SIG-M5 (cell line): ENCODE measurements at regions not wholly inside any gene's neighbourhood (a gene's known extent, or its start where the extent isn't known, plus 50 kb on each side); places are given as distances from the start of the nearest gene placed in this dataset.
"Not testable (repeated sequence)": the region's sequence is repeated elsewhere in the genome, so short reads cannot be mapped to it uniquely, and the experiment has no call there.

Experiments used
- DNase-seq: peaks from one replicate; lab custom pipeline; 2025; lab: John Stamatoyannopoulos, UW

DNA sequence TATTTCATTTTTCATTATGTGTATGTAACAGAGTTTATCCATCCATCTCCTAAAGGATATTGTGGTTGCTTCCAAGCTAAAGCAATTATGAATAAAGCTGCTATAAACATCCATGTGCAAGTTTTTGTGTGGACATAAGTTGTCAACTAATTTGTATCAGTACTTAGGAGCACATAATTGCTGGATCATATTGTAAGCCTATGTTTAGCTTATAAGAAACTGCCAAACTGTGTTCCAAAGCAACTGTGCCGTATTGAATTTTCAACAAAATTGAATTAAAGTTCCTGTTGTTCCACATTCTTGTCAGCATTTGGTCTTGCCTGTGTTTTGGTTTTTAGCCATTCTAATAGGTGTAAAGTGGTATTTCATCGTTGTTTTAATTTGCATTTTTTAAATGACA is 416.9 kb downstream of the SLC6A15 start:
- no peak for DNase-seq

DNA sequence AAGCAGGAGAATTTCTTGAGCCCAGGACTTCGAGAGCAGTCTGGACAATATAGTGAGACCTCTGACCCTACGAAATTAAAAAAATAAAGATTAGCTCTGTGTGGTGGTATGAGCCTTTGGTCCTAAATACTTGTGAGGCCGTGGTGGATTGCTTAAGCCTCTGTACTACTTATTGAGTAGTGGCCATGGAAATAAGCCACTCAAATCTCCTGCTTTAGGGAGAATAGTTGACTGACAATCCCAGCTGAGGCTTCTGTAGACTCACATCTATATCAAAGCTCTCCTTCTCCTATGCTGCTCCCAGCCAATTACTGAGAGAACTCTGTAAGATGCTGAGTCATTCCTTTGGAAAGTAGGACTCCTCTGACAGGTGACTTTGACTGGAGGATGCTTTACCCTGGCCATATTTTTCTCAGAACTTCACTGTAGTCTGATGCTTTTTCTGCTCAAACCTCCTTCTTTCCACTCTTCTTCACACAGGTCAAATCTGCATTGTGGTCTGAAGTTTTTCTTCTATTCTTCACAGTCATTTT is 420.2 kb downstream of the SLC6A15 start:
- no peak for DNase-seq

DNA sequence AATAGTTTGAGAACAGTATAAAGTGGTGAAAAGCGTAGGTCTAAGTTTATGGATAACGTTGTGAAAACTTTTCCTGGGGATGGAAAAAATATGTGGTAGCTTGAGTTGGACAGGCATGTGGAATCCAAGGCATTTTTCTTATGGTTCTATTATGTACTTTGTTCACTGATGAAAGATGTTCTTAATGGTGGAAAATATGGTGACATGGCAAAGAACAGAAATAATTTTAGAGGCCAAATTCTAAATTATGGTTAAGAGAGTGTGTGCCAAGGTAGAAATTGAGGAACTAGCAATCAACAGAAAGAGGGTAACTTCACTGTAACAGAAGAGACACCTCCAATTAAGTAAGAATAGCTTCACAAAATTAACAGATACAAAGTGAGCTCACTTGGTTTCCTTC is 427.8 kb downstream of the SLC6A15 start:
- no peak for DNase-seq

DNA sequence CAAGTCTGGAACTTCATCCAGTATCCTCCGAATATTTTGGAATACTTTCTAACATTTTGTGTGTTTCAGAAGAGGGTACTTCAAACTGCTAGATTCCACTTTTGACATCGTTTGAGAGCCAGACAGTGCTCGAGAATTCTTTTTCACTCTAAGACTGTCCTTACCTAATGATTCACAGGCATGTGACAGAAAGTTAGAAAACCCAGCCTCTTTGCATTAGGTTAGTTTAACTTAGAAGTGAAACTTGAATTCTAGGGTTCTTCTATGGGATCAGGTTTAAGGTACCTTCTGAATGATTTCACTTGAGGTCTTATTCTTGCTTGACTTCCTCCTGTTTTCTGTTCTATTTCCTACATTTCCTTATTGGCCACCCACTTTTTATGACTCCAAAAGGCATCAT is 431.8 kb downstream of the SLC6A15 start:
- no peak for DNase-seq

DNA sequence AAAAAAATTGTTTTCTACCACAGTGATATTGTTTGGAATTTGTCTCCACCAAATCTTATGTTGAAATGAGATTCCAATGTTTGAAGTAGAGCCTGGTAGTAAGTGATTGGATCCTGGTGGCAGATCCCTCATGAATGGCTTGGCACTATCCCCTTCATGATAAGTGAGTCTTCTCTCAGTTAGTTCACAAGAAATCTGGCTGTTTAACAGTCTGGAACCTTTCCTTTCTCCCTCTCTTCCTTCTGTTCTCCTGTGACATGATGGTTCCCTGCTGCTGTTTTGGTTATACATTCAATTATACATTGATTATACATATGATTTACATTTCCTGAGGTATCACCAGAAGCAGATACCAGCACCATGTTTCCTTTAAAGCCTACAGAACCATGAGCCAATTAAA is 442.2 kb downstream of the SLC6A15 start:
- no peak for DNase-seq

DNA sequence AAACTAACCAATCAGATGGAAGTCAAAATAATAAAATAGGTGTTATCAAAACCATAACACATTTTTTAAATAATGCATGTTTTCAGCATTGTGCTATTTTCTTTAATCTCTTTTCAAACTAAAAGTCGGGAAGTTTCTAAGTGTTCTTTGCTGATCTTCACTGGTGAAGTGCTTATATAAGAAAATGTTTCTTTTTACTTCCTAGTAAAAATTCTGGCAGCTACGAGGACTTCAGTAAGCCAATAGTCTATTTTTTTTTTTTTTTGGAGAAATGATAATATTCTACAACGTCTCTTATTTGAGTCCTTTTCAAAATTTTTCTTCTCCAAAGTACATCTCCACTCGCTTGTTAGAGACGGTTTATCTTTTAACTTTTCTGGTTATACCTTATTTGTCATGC is 448.0 kb downstream of the SLC6A15 start:
- no peak for DNase-seq

DNA sequence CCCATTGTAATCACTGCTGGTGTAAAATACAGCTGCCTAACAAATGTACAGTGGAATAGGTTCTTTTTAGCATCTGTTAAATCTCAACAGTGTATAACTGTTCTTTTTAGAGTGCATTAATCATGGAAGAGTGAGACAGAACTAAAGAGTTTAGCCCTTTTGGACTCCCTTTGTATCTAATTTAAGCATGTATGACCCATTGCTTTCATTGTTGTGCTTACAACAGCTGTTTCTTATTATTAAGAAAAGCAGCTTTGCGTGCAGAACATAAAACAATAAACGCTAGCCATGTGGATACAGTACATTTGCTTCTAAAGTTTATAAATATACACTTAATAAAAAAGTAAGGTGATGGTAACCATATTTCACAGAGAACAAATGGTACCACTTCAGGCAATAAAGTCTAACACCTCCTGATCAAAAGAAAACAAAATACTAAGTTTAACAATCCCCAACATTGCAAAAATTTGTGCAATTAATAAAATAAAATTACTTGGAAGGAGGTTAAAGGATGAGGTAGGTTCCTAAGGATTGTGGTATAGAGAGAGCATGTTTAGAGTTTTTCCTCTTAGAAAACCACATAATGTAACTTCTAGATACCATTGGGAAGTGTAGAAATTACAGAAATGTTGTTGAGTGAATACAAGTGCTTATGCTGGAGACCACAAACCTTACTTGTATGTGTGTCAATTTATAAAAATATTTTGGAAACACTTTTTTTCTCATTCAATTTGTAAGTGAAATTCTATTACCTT is 448.7 kb downstream of the SLC6A15 start:
- DNase-seq: no peak

DNA sequence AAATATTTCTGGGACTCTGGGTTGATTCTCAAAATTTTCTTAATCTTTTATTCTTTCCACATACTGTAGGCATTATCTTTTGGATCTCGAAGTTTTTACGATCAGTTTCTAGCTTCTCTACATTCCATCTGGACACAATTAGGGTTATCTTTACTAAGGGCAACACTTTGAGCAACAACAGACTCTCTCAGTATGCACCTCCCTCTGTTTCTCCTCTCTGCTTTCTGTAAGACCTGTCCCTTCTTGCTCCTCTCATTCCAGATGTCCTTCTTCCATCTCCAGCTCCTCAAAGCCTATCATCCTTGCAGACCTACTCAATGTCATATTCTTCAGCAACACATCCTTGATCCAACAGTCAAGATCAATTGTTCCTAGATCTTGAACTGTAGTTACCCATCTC is 457.0 kb downstream of the SLC6A15 start:
- DNase-seq: no peak

DNA sequence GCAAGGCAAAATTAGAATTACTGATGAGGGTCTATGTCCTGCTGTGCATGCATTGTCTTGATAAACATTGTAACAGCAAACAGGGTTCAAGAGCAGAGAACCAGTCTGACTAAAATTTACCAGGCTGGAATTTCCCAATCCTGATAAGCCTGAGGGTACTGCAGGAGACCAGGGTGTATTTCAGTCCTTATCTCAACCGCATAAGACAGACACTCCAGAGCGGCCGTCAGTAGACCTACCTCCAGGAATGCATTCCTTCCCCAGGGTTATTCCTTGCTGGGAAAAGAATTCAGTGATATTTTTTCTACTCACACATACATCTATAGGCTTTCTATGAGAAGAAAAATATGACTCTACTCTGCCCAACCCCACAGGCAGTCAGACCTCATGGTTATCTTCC is 466.1 kb downstream of the SLC6A15 start:
- not testable (repeated sequence) for DNase-seq

DNA sequence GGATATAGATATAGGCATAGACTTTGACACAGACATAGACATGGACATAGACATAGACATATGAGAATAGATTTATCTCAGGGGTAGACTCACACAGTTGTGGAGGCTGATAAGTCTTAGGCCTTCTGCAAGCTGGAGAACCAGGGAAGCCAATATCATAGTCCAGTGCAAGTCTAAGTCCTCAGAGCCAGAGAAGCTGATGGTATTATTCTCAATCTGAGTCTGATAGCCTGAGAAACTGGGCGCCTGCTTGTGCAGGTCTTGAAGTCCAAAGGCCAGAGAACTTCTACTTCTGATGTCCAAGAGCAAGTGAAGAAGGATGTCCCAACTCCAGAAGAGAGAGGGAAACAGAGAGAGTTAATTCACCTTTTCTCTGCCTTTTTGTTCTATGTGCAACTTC is 476.5 kb downstream of the SLC6A15 start:
- no peak for DNase-seq

DNA sequence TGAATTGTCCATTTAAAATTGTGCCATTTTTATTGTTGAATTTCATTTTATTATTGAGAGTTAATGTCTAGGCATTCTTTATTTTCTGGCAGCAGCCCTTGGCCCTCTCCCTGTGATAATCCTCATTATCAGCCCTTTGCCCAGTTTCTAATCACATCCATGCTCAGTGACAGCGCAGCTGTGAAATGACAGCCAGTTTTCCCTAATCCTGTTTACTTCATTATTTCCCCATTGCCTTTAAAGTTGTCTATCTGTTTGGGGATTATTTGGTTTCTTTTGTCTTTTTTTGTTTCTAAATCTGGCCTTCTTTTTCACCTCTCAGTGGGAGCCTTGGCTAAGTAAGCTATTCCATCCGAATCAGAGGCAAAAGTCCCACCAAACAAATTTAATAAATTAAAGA is 476.9 kb downstream of the SLC6A15 start:
- DNase-seq: no peak

DNA sequence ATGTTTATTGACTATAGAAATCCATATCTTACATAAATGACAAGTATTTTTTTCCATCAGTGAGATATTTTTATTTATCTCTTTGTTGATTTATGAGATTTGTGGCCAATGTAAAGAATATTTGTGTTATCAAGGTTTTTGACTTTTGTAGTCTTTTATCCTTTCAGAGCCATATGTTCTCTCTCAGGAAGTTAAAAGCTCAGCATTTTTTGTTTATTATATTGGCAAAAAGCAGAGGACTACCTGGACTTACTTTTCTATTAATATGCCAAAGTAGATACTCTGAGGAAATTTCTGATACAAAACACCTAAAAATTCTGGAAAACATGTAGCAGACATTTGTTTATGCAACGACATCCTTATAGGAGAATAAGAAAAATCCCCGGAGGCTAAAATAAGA is 490.3 kb downstream of the SLC6A15 start:
- DNase-seq: no peak

DNA sequence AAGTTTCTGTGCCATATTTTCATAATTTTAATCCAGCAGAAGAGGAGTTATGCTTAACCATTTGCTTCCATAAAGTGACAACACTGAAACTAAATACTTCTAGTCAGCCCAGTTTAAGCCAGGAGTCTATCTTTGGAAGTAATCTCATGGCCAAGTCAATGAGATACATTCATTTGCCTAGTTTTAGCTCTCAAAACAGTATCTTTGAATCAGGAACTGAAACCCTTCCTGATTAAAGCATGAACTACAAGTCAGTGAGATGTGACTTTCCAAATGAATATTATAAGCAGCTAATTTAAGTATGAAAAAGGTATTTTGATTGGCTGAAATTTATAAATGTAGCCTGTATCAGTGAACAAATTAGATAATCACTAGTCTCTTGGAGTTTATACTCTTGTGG is 491.5 kb downstream of the SLC6A15 start:
- DNase-seq: no peak

DNA sequence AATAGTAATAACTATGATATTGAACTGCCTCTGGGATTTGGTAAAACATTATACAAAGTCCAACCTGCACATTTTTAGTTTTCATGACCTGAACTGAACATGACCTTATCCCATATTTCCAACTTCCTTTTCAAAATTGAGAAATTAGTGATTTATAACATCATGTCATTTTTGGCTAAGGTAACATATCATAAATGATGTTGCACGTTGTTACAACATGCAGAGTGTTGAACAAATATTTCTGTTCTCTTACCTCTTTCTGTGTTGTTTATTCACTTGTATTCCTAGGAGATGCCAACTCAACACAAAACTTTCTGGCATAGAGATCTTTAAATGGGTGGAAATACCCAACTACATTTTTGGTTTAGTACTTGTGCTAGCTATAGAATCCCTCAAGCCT is 496.0 kb downstream of the SLC6A15 start:
- no peak for DNase-seq

DNA sequence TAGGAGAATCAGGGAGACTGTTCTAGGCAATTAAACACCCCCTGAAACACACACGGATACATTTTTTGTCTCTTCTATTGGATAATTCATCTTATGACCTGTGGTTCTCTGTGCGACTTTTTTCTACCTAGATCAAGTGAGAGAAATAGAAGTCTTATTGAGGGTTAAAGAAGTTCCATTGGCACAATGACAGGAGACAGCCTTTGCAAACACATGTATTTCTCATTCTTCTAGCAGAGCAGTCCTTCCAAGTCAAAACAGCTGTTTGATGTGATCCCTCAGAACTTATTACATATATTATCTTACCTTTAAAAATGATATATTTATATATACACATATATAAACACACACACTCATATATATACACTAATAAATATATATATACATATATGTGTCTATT is 496.7 kb downstream of the SLC6A15 start:
- DNase-seq: no peak

DNA sequence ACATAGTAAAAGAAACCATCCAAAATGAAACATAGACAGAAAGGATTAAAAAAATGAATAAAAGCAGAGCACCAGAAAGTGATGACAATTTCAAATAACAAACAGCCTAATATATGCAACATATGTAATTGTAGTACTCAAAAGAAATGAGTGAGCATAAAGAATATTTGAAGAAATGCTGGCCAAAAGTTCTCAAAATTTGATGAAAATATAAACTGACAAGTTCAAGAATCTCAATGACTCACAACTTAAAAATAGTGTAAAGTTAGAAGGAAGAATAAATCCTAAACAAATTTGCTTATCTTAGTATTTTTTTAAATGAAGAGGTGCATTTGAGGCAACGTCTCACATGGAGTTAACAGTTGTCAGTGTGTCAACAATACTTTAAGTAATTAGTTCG is 498.9 kb downstream of the SLC6A15 start:
- no peak for DNase-seq

DNA sequence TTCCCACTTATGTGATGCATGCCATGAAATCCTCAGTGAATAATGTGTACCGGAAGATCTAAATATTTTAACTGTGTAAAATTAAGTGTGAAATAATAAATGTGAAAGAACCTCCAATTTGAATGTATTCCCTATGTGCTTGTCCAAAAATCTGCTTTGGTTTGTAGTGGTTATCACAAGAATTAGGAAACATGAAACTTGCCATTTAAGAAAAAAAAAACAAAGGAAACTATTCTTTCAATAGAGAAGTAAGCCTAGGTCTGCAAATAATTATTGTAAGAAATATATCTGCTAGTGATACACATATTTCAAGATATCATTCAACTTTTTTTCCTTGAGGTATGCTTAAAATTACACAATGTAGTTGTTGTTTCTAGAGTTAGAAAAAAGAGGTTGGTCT is 500.4 kb downstream of the SLC6A15 start:
- no peak for DNase-seq

DNA sequence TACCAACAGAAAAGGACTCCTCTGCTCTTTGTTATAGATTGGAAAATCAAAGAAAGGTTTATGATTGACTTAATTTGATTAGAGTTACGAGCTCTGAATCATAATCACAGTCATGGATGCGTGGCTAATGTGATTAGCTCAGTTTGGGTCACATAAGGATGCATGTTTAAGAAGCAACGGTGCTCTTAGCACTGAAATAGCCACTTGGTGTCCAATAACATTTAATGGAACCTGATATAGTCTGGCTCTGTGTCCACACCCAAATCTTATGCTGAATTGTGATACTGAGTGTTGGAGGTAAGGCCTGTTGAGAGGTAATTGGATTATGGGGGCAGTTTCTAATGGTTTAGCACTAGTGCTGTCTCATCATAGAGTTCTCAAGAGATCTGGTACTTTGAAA is 501.6 kb downstream of the SLC6A15 start:
- no peak for DNase-seq

DNA sequence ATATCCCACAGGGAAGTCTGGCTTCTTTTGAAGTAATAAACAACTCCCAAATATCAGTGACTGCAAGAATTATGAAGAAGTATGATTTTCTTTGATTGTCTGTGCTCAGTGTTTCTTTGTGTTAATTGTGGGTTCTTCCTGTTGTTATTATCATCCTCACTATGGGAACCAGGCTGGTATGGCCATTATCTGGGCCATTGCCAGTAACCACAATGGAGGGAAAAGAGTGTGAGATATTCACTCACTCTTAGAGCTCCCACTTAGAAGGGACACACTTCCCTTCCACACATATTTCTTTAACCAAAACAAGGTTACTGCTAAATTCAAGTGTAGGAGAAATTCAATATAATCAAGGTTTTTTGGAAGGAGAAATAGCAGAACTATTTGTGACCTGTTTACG is 503.7 kb downstream of the SLC6A15 start:
- no peak for DNase-seq

DNA sequence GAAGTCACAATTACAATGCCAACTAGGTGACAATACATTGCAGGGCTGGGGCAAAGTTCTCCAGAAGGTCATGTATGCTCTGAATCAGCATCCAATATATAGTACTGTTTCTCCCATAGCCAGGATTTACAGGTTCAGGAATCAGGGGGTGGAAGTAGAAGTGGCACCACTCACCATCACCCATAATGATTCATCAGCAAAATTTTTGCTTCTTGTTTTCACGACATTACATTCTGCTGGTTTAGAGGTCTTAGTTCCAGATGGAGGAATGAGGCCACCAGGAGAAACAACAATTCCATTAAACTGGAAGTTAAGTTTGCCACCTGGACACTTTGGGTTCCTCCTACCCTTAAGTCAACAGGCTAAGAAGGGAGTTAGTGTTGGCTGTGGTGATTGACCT is 505.9 kb downstream of the SLC6A15 start:
- DNase-seq: not testable (repeated sequence)

DNA sequence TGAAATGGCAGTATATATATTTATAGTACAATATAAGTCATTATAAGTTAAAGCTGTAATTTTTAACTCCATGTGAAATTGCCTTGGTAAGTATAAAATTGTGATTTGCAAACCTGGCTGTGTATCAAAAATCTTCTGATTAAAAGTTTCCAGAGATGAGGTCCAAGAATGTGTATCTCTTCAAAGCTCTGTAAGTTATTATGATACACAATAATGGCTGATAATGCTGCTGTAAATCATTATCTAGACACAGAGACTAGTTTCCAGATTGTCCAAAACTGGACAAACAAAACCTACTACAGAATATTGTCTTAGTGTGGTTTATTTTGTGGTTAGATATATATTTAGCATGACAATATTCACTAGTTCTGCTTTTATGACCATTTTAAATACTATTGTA is 514.8 kb downstream of the SLC6A15 start:
- no peak for DNase-seq

DNA sequence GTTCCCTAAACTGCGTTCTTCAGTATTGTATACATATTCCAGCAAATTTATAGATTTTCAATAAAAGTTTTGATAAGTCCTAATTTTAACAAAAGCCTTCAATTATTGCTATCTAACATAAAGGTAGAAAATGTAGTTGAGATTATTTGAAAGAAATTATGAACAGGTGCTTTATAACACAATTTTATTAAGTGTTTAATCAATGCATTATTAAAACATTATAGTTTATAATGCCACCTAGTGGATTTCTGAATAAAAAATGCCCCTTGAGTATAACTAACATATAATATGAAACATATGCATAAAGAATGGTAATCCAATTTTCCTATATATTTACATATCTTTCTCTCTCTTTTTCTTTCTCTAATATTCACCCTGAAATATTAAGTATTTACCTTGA is 515.3 kb downstream of the SLC6A15 start:
- DNase-seq: no peak

DNA sequence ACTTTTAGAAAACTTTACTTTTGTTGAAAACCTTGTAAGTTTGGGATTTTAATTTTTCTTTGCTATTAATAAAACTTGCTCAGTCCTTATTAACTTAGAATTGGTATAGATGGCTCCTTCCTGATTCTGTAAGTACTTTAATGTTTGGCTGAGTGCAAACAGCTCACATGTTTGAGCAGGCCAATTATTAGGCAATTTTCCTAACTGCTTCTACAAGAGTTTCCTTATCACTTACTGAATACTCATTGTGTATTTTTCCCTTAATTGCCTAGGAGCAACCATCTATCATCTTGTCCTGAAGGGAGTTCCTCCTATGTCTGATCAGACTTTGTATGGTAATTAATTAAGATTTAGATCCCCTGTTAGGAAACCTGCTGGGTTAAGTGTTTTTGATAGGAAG is 521.4 kb downstream of the SLC6A15 start:
- DNase-seq: not testable (repeated sequence)

DNA sequence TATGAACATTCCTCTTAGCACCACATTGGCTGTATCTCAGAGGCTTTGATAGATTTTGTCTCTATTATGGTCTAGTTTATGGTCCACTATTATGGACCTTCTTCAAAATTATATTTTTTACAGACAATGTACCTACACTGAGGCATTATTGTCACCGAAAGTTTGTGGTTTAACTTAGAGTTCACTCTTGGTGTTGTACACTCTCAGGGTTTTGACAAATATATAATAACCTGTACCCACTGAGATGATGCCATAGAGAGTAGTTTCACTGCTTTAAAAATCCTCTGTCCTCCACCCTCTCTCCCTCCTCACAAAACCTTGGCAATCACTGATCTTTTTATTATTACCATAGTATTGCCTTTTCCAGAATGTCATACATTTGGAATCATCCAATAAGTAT is 528.2 kb downstream of the SLC6A15 start:
- DNase-seq: no peak
